ENCODE measurements at regions not wholly inside any gene's neighbourhood (a gene's known extent, or its start where the extent isn't known, plus 50 kb on each side); places are given as distances from the start of the nearest gene placed in this dataset.

DNA sequence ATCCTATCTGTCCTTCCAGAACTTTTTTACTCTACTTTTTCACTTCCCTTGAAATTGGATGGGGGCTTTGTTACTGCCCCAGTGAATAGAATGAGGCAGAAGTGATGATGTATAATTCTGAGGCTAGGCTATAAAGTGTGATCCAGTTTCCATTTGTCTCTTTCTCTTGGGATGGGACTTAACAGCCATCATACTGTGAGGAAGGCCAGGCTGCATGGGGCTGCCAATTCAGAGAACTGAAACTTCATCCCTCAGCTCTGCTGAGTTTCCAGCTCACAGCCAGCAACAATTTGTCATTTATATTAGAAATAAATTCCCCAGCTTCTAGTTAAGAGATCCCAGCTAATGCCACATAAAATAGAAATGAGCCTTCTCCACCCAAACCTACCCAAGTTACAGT lies 504.0 kb upstream of the TGFBR2 start:
- TF ChIP-seq POLR2A (IDR thresholded peaks at IDR 0.05; ENCODE audit: low read depth, low read length), result no peak
- TF ChIP-seq, protein P1, sequence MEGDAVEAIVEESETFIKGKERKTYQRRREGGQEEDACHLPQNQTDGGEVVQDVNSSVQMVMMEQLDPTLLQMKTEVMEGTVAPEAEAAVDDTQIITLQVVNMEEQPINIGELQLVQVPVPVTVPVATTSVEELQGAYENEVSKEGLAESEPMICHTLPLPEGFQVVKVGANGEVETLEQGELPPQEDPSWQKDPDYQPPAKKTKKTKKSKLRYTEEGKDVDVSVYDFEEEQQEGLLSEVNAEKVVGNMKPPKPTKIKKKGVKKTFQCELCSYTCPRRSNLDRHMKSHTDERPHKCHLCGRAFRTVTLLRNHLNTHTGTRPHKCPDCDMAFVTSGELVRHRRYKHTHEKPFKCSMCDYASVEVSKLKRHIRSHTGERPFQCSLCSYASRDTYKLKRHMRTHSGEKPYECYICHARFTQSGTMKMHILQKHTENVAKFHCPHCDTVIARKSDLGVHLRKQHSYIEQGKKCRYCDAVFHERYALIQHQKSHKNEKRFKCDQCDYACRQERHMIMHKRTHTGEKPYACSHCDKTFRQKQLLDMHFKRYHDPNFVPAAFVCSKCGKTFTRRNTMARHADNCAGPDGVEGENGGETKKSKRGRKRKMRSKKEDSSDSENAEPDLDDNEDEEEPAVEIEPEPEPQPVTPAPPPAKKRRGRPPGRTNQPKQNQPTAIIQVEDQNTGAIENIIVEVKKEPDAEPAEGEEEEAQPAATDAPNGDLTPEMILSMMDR (conservative IDR thresholded peaks at IDR 0.05; ENCODE audit: low read depth, low read length), result no peak

All from IMR-90 (cell line).